GM18505 (cell line): ENCODE measurements at regions not wholly inside any gene's neighbourhood (a gene's known extent, or its start where the extent isn't known, plus 50 kb on each side); places are given as distances from the start of the nearest gene placed in this dataset.
"Not testable (repeated sequence)": the region's sequence is repeated elsewhere in the genome, so short reads cannot be mapped to it uniquely, and the experiment has no call there.

Experiments used
- ATAC-seq: cut with Tn5 transposase; IDR thresholded peaks from one replicate; pipeline ENCODE4 v1.9.1; 2021; ENCODE audit not compliant: unreplicated experiment
- POLR2A ChIP-seq: IDR thresholded peaks from 4 replicates; pipeline ENCODE4 v1.6.1; 2011; ENCODE audit warnings: borderline replicate concordance; ENCODE audit not compliant: insufficient read depth, insufficient read length; ENCODE audit errors: extremely low read depth

DNA sequence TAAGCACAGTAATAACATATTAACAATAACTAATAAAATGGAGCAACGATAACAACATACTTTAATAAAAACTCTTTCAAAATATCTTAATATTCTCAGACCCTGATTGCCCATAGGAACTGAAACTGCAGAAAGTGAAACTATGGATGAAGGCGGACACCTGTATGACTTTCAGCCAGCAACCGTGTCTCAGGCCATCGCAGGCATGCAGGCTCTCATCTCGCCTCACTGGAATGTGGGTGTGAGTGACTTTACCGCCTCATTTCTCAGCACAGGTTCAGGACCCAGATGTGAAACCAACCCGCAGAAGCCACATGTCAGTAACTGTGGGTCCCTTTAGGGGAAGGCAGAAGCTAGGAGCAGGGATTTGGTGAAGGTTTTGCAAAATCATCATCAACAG lies 539.1 kb downstream of the FAM181B start:
- no peak for ATAC-seq
- no peak for TF ChIP-seq POLR2A

DNA sequence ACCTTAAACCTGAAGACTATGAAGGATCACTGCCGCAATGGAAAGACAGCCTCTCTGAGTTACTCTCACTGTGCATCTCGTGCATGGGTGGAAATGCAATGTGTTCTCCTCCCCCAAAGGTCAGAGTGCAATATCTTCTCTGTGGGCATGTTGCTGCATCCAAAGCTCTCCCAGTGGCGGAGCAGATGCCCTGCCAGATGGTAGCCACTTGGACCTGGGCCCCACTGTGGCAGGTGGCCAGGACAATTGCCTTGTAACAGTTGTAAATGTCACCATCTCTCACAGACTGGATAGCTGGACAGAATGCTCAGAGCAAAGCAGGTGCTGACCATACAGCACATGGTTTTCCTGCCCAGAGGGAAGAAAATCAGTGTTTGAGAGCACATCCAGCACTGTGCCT lies 542.0 kb downstream of the FAM181B start:
- no peak for ATAC-seq
- no peak for TF ChIP-seq POLR2A

DNA sequence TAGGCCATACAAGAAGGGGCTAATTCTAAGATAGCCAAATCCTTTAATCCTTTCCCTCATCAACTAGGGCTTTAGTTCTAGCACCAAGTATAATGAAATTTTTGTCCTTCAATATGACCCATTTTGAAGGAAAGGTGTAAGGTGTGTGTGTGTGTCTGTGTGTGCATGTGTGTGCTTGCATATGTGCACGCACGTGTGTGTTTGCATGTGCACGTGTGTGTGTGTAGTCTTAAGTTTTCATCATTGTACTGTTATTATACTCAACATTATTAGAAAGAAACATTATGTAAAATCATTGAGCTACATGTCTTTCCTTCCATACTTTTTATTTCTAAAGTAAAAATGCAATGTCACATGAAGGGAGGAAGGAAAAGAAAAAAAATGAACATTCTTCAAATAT lies 547.7 kb downstream of the FAM181B start:
- no peak for ATAC-seq
- no peak for TF ChIP-seq POLR2A

GRCh38 chr11:82184966-82185365 lies 548.7 kb downstream of the FAM181B start:
- ATAC-seq = no peak
- TF ChIP-seq POLR2A = no peak

GRCh38 chr11:82183346-82183745 lies 550.3 kb downstream of the FAM181B start:
- no peak for ATAC-seq
- TF ChIP-seq POLR2A = no peak

DNA sequence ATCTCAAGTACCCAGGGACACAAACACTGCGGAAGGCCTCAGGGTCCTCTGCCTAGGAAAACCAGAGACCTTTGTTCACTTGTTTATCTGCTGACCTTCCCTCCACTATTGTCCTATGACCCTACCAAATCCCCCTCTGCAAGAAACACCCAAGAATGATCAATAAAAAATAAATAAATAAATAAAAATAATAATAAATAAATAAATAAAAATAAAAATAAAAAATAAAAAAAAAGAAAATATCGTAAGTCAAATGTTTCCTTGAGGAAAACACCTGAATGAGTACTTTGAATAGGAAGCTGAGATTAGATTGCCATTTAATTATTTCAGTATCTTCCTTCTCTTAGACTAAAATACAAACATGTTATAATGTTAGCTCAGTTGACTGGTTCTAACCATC lies 551.0 kb downstream of the FAM181B start:
- ATAC-seq = not testable (repeated sequence)

DNA sequence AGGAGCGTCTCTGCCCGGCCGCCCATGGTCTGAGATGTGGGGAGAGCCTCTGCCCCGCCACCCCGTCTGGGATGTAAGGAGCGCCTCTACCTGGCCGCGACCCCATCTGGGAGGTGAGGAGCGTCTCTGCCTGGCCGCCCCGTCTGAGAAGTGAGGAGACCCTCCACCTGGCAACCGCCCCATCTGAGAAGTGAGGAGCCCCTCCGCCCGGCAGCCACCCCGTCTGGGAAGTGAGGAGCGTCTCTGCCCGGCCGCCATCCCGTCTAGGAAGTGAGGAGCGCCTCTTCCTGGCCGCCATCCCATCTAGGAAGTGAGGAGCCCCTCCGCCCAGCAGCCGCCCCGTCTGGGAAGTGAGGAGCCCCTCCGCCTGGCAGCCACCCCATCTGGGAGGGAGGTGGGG lies 551.9 kb downstream of the FAM181B start:
- ATAC-seq = not testable (repeated sequence)

- ATAC-seq = no peak
Measured at GRCh38 chr11:82176945-82177344, 556.7 kb downstream of the FAM181B start.

DNA sequence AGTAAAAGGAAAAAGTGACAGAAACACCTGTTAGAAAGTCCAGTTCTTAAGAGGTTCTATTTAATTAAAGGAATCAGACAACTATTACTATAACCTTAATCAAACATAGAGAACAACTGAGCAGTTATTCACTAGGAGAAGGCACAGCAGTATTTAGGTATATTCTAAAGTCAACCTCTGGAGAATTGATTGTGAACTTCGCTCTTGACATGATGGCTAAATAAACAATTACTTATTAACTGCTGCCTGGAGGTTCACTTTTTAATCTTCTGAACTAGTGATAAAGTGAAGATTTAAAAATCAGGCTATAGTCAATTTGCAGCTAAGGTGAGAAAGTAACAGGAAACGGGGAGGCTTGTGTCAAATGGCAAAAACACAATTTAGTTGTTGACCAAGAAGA lies 557.3 kb downstream of the FAM181B start:
- TF ChIP-seq POLR2A = no peak
- no peak for ATAC-seq

More at GRCh38 chr11:82176945-82177344, 556.7 kb downstream of the FAM181B start:
- TF ChIP-seq POLR2A = no peak

DNA sequence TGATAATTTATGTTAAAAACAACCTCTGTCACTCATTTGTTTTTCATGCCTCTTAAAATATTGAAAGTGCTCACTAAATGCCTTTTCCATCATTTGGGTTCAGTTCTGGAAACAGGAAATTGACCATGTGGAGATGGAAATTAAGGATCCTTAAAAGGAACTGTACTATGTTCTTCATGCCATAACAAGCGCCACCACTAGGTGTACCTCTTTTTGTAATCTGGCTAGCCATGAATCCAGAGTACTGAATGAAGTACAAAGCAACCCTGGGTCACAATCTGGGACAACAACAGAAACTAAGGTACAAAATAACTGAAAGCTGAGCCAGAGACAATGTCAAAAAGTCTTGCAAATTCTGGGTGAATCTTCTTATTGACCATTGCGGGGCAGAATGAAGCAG lies 559.1 kb downstream of the FAM181B start:
- TF ChIP-seq POLR2A = no peak
- no peak for ATAC-seq

DNA sequence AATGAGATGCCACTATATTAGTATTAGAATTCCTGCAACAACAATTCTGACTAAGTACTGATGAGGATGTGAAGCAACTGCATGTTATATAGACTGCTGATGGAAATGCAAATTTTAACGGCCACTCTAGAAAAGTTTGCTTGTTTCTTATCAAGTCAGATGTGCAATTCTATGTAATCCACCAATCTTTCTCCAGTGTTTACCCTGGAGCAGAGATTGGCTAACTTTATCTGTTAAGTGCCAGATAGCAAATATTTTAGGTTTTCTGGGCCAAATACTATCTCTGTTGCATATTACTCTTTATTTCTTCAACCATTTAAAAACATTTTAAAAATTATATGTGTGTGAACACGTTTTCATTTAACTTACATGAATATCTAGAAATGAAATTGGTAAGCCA lies 586.9 kb downstream of the FAM181B start:
- TF ChIP-seq POLR2A = no peak

GRCh38 chr11:82118946-82119345 lies 614.7 kb downstream of the FAM181B start:
- TF ChIP-seq POLR2A = no peak

More for the DNA sequence above, 586.9 kb downstream of the FAM181B start:
- ATAC-seq = no peak

DNA sequence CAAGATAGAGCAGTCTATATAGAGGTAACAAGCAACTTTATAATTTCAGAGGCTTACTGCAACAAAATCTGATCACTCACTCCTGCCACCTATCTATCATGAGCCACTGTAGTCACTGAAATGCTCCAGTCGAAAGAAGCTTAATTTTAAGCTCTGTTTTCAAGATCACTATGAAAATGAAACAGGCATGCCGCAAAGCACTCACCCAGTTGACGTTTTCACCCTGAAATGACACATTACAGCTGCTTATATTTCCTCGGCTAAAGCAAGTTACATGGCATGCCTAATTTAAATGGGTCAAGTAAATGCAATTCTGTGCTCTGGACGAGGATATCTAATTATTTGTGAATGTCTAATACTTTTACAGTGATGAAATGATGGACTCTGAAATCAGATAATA lies 616.3 kb downstream of the FAM181B start:
- TF ChIP-seq POLR2A = no peak
- ATAC-seq = no peak

More at GRCh38 chr11:82118946-82119345, 614.7 kb downstream of the FAM181B start:
- ATAC-seq = no peak

- ATAC-seq = no peak
- no peak for TF ChIP-seq POLR2A
Measured at GRCh38 chr11:82105331-82105998, 628.2 kb downstream of the FAM181B start.

DNA sequence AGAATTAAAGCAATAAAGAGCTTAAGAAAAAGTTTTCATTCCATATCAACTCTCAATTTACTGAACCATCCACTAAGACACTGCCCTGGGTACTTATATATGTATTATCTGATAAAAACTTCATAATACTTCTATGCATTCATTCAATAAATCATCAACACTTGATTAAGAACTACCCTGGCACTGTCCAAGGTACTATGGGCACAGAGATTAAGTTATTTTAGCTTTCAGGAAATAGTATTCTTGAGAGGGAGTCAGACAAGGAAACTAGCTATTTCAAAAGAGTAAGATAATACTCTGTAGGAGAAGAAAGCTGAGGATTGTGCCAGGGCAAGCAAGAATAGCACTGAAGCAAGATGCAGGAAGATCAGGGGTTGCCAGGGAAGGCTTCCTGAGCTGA lies 640.8 kb downstream of the FAM181B start:
- ATAC-seq = no peak
- no peak for TF ChIP-seq POLR2A

DNA sequence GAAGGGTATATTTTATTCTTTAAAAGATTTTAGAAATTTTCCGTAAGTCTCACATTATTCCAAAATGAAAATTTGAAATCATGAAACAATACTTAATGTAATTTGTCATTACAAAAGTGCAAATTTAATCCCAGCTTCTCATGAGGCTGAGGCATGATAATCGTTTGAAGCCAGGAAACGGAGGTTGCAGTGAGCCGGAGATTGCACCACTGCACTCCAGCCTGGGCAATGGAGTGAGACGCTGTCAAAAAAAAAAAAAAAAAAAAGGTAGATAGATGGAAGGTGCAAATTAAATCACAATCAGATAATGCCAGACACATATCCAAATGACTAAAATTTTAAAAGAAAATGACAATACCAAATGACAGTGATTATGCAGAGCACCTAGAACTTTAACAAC lies 644.2 kb downstream of the FAM181B start:
- no peak for ATAC-seq
- TF ChIP-seq POLR2A = no peak

GRCh38 chr11:82085493-82085892 lies 648.2 kb downstream of the FAM181B start:
- no peak for ATAC-seq
- TF ChIP-seq POLR2A = no peak
